COLO668 (cell line): ENCODE measurements at regions not wholly inside any gene's neighbourhood (a gene's known extent, or its start where the extent isn't known, plus 50 kb on each side); places are given as distances from the start of the nearest gene placed in this dataset.
"Not testable (repeated sequence)": the region's sequence is repeated elsewhere in the genome, so short reads cannot be mapped to it uniquely, and the experiment has no call there.

Experiments
- DNase-seq: peaks from one replicate; lab custom pipeline; 2025; ENCODE audit not compliant: unreplicated experiment; lab: John Stamatoyannopoulos, UW

- no peak for DNase-seq
Observed at GRCh38 chr6:16909658-16910360, 148.5 kb upstream of the ATXN1 start.

GRCh38 chr6:16907991-16908390 is 146.7 kb upstream of the ATXN1 start:
- DNase-seq: no peak

- DNase-seq: no peak
Observed at GRCh38 chr6:16904957-16905356, 143.7 kb upstream of the ATXN1 start.

- DNase-seq: no peak
Observed at GRCh38 chr6:16903470-16903869, 142.2 kb upstream of the ATXN1 start.

- no peak for DNase-seq
Observed at GRCh38 chr6:16902502-16902901, 141.2 kb upstream of the ATXN1 start.

DNA sequence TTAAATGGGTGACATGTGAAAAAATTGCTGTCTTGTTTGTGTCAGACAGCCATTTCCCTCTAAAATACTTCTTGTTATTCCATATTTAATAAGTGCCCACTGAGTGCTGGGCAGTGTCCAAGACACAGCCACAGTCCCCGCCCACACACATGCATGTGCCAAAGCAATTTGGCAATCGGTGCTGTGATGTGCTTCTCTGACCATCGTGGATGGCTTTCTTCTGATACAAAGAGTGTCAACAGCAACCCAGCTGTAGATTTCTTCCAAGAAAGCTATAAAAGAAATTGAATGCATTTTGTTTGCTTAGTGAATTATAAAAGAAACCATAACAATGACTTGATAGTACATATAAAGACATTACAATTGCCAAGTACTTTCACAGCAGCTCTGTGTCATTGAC is 140.5 kb upstream of the ATXN1 start:
- no peak for DNase-seq

DNA sequence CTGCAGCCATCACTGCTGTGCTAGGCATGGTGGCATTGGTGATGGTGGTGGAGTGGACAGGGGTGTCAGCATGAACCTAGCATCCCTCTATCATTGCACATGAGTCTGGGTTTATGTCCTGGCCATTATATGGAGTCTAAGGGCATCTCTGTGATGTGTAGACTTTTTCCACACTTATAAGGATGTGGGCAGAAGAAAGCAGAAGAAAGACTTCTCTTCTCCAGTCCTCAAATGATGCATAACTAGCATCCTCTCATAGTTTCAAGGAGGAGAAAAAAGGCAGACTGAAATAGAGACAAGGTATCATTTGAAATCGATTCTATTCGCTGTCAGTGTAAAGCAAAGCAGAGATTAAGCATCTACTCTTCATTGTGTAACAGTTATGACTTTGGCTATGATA is 140.0 kb upstream of the ATXN1 start:
- no peak for DNase-seq

DNA sequence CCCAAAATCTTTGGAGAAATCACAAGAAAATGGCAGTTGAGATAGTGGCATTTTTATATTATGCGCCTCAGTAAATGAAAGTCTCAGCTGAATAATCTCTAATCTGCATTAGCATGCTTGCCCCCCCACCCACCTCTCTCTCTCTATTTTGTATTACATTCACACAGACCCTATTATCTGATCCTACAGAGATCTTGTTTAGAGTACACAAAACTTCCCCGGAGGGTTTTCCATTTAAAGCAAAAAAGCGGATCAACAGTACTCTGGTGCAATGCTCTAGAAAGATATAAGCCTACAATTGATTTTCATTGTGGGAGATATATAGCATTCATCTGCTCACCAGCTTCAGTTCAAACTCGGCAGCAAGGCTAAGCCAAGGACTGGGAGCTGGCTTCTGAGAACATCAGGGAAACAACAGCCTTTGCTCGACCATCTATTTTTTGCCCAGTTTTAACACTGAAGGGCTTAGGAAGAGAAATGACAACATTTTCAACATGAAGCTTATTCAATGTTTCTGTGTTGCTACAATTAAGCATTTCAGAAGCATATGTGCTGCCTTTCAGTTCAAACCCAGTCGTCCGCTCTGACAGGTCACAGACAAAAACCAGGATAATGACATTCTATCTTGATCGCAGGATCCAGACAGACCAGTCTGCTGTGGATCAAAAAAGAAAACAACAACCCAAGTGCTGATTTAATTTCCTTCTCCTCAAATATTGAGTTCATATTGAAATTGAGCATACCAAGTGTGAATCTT is 137.6 kb upstream of the ATXN1 start:
- no peak for DNase-seq

DNA sequence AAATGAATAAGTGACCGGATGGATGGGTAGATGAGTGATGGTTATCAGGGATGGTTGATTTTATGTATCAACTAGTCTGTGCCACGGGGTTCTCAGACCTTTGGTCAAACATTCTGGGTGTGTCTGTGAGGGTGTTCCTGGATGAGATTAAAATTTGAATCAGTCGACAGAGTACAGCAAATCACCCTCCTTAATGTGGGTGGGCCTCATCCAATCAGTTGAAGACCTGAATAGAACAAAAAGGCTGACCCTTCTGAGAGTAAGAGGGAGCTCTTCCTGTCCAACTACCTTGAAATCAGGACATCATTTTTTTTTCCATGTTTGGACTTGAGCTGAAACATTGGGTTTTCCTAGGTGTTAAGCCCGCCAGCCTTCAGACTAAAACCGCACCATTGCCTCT is 136.4 kb upstream of the ATXN1 start:
- no peak for DNase-seq

- no peak for DNase-seq
Observed at GRCh38 chr6:16894301-16894700, 133.0 kb upstream of the ATXN1 start.

- DNase-seq: not testable (repeated sequence)
Observed at GRCh38 chr6:16891110-16891509, 129.8 kb upstream of the ATXN1 start.

- DNase-seq: no peak
Observed at GRCh38 chr6:16885411-16886160, 124.3 kb upstream of the ATXN1 start.

- DNase-seq: no peak
Observed at GRCh38 chr6:16884526-16884925, 123.3 kb upstream of the ATXN1 start.

- DNase-seq: no peak
Observed at GRCh38 chr6:16883414-16883813, 122.2 kb upstream of the ATXN1 start.

- no peak for DNase-seq
Observed at GRCh38 chr6:16882230-16882629, 121.0 kb upstream of the ATXN1 start.

GRCh38 chr6:16876852-16877251 is 115.6 kb upstream of the ATXN1 start:
- DNase-seq: not testable (repeated sequence)

DNA sequence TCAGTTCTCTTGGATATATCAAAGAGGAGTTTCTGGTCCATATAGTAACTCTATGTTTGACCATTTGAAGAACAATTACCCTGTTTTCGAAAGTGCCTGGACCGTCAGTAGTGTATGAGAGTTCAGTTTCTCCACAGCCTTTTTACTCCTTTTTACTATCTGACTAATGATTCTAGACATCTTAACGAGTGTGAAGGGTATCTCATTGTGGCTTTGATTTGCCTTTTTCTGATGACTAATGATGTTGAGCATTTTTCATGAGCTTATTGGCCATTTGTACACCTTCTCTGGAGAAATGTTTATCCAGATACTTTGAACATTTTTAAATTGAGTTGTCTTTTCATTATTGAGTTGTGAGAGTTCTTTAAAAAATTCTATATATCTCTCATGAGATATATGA is 114.9 kb upstream of the ATXN1 start:
- DNase-seq: no peak

- DNase-seq: no peak
Observed at GRCh38 chr6:16873698-16874097, 112.4 kb upstream of the ATXN1 start.

DNA sequence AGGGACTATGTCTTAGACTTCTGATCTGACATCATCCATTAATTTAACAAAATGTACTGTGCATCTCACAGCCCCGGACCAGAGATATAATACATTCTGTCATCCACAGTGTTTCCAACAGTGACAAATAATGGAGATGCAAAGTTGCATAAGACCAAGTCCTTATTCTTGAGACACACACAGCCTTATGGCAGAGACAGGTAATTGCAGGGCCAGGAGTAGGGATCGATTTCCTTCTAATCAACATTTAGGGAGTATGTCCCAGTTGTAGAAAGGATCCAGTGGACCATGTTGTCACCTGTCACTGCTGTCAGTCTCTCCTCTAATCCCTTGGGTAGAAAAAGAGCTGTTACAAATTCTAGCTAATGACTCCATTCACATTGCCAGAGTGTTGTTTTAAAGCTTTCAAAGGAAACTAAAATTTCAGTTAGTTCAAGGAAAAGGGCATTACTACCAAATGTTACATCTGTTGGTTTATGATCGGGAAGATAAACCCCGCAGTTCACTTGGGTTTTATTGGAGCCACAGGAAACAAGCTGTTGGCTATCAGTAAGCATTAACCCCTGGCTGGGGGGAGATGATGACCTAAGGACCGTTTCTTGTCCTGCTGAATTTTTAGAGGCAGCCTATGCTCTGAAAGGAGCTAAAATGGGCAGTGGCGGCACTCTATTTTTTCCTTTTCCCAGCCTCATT is 111.4 kb upstream of the ATXN1 start:
- DNase-seq: no peak

DNA sequence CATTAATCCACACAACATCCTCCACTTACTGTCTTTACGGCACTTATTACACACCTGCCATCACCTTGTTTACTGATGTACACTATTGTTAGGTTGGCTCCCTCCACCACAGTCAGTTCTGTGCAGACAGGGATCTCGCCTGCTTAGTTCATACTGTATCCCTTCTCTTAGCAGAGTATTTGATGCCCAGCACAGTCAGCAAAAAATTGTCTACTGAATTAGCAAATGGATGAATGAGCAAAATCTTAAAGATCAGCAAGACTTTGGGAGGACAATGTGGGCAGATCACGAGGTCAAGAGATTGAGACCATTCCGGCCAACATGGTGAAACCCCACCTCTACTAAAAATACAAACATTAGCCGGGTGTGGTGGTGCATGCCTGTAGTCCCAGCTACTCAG is 109.8 kb upstream of the ATXN1 start:
- no peak for DNase-seq

- no peak for DNase-seq
Observed at GRCh38 chr6:16868968-16869367, 107.7 kb upstream of the ATXN1 start.
